ENCODE measurements at regions not wholly inside any gene's neighbourhood (a gene's known extent, or its start where the extent isn't known, plus 50 kb on each side); places are given as distances from the start of the nearest gene placed in this dataset.

GRCh38 chr2:239576784-239577685 lies 176.2 kb upstream of the HDAC4 start:
- H3K4me3 ChIP-seq (ENCODE audit: low read length), result no peak overlapping the region
- no peak for DNase-seq (ENCODE audit: low read depth)
- no peak for TF ChIP-seq CTCF (IDR thresholded peaks at IDR 0.05; ENCODE audit: insufficient read depth, low read depth, low read length, missing control alignments)

- no peak overlapping the region for H3K4me3 ChIP-seq (ENCODE audit: low read length)
- no peak for DNase-seq (ENCODE audit: low read depth)
- TF ChIP-seq CTCF (IDR thresholded peaks at IDR 0.05; ENCODE audit: insufficient read depth, low read depth, low read length, missing control alignments), result no peak
These were observed 175.2 kb upstream of the HDAC4 start for GRCh38 chr2:239575931-239576445.

- H3K4me3 ChIP-seq (ENCODE audit: low read length), result no peak overlapping the region
- TF ChIP-seq CTCF (IDR thresholded peaks at IDR 0.05; ENCODE audit: insufficient read depth, low read depth, low read length, missing control alignments), result no peak
- DNase-seq (ENCODE audit: low read depth), result no peak
These were observed 173.8 kb upstream of the HDAC4 start for GRCh38 chr2:239574434-239575156.

GRCh38 chr2:239574054-239574433 lies 173.2 kb upstream of the HDAC4 start:
- TF ChIP-seq CTCF (IDR thresholded peaks at IDR 0.05; ENCODE audit: insufficient read depth, low read depth, low read length, missing control alignments), result no peak
- no peak overlapping the region for H3K4me3 ChIP-seq (ENCODE audit: low read length)
- DNase-seq (ENCODE audit: low read depth), result no peak

GRCh38 chr2:239570971-239571520 lies 170.2 kb upstream of the HDAC4 start:
- TF ChIP-seq CTCF (IDR thresholded peaks at IDR 0.05; ENCODE audit: insufficient read depth, low read depth, low read length, missing control alignments), result no peak
- no peak for DNase-seq (ENCODE audit: low read depth)

GRCh38 chr2:239570216-239570925 lies 169.6 kb upstream of the HDAC4 start:
- DNase-seq (ENCODE audit: low read depth), result no peak
- no peak for TF ChIP-seq CTCF (IDR thresholded peaks at IDR 0.05; ENCODE audit: insufficient read depth, low read depth, low read length, missing control alignments)
- no peak overlapping the region for H3K4me3 ChIP-seq (ENCODE audit: low read length)

More at GRCh38 chr2:239570971-239571520, 170.2 kb upstream of the HDAC4 start:
- no peak overlapping the region for H3K4me3 ChIP-seq (ENCODE audit: low read length)
